Activated naive CD8-positive, alpha-beta T cell treated with anti-CD3 and anti-CD28 coated beads for 36 hours (primary cell): ENCODE measurements at regions not wholly inside any gene's neighbourhood (a gene's known extent, or its start where the extent isn't known, plus 50 kb on each side); places are given as distances from the start of the nearest gene placed in this dataset.

Experiments
- DNase-seq: peaks from one replicate; pipeline ENCODE4 v3.0.0; 2021
- H3K27ac Mint-ChIP-seq: one replicate; pipeline ENCODE4 v1.8.0; 2022; ENCODE audit warnings: mild to moderate bottlenecking, moderate library complexity, mixed read lengths
- H3K27me3 Mint-ChIP-seq: one replicate; pipeline ENCODE4 v1.8.0; 2022; ENCODE audit warnings: mild to moderate bottlenecking, mixed read lengths
- H3K36me3 Mint-ChIP-seq: one replicate; pipeline ENCODE4 v1.8.0; 2021; ENCODE audit warnings: mild to moderate bottlenecking, mixed read lengths
- H3K4me1 Mint-ChIP-seq: one replicate; pipeline ENCODE4 v1.8.0; 2021; ENCODE audit warnings: mixed read lengths
- H3K4me3 Mint-ChIP-seq: one replicate; pipeline ENCODE4 v1.8.0; 2022; ENCODE audit warnings: mild to moderate bottlenecking, moderate library complexity, mixed read lengths
- H3K9me3 Mint-ChIP-seq: one replicate; pipeline ENCODE4 v1.8.0; 2022; ENCODE audit warnings: mixed read lengths

DNA sequence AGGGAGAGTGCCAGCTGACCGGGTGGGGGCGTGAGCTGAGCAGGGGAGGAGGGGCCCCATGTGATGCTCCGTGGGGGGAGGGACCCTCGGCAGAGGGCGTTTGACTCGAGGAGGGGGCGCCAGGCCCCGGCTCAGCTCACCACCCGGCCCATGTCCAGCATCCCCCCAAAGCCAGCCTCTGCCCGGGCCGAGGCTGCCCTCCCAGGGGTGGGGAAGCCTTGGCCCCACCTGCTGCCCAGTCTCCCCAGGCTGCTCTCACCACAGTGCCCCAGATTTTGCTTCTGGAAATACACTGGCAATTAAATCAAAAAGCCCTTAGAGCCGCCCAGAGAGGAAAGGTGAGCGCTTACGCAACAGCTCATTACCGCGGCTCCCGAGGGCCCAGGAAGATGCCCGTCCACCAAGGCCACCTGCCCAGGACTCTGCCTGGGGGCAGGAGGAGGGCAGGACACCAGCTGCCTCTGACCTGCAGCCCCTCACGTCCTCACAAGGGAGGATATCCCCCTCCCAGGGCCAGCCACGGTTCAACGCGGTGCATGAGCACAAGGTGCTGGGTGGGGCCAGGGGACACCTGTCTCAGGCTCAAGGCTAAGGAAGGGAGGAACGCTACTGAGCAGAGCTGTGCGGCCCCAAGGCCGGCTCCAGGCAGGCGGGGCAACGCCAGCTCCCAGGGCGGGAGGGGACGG lies 70.0 kb upstream of the INPP5A start:
- Mint-ChIP-seq H3K27me3 (no peaks in the 10 kb centered on the region), H3K9me3 (peaks cover 2% of the 10 kb centered on the region), H3K4me3 (no peak overlapping the region), H3K4me1 (peaks cover 13% of the 10 kb centered on the region), H3K36me3 (no peaks in the 10 kb centered on the region), H3K27ac (no peak overlapping the region)
- no peak for DNase-seq

DNA sequence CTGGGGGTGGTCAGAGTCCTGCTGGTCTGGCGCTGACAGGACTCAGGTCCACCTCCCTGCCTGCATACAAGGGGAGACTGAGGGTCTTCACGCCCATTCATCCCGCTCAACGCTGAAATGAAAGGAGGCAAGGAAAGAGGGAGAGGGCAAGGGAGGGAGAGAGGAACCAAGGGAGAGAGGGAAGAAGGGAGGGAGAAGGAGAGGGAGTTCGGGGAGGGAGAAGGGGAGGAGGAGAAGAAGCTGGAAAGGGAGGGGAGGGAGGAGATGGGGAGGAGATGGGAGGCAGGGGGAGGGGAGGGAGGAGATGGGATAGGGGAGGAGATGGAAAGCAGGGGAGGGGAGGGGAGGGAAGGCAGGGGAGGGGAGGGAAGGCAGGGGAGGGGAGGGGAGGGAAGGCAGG lies 69.4 kb upstream of the INPP5A start:
- H3K27me3 Mint-ChIP-seq: peaks cover 1% of the 10 kb centered on the region
- no peaks in the 10 kb centered on the region for H3K36me3 Mint-ChIP-seq
- peaks cover 2% of the 10 kb centered on the region for H3K9me3 Mint-ChIP-seq
- H3K4me3 Mint-ChIP-seq: no peak overlapping the region
- no peak for DNase-seq
- H3K4me1 Mint-ChIP-seq: peaks cover 13% of the 10 kb centered on the region
- no peak overlapping the region for H3K27ac Mint-ChIP-seq

DNA sequence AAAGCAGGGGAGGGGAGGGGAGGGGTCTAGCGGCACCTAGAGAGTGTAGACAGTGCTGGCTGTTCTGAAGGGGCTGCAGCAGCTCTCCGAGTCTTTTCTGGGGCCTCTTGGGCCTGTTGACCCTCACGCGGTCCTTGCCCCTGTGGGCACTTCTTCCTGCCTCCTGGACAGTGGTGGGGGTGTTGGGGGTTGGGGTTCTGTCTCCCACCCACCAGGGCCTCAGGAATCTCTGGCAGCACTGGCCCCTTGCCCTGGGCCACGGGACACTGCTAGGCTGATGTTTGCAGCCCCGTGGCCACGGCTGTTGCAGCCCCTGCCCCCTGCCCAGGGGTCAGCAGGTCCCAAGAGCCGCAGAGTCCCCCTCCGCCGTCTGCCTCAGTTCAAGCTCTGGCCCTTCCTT lies 68.9 kb upstream of the INPP5A start:
- Mint-ChIP-seq H3K4me3 (no peak overlapping the region), H3K9me3 (peaks cover 2% of the 10 kb centered on the region), H3K27ac (no peak overlapping the region), H3K4me1 (peaks cover 13% of the 10 kb centered on the region), H3K27me3 (peaks cover 3% of the 10 kb centered on the region), H3K36me3 (no peaks in the 10 kb centered on the region)
- no peak for DNase-seq

DNA sequence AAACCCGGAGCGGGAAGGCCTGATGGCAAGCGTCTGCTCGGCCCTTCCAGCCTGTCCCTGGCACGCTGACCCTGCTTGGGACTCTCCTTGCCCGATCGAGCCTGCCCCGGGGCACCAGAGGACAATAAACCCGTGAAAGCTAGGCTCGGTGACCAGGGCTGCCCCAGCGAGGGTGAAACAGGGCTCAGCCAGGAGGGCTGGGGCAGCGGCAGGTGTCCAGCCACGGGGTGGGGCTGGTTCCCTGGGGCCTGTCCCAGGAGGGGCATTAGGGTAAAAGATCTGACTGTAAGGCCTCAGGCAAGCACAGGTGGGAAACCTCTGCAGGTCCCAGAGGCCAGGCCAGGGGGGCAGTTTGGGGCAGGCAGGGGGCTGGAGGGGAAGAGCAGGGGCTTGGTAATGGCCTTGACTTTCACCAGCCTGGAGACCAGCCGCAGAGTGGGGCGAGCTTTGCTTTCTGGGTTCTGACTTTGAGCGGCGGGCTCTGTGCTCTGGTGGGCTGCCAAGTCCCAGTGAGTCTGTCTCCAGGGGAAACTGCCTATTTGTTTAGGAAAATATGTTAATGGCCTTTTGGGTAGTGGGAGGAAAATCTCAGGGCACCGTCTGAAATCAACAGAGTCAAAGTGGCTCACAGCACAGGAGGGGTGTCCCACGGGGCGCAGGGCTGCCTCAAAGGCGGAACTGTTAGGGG lies 68.2 kb upstream of the INPP5A start:
- Mint-ChIP-seq H3K9me3 (peaks cover 2% of the 10 kb centered on the region), H3K36me3 (no peaks in the 10 kb centered on the region), H3K4me1 (peaks cover 13% of the 10 kb centered on the region), H3K4me3 (no peak overlapping the region), H3K27ac (no peak overlapping the region), H3K27me3 (peaks cover 3% of the 10 kb centered on the region)
- DNase-seq: no peak

DNA sequence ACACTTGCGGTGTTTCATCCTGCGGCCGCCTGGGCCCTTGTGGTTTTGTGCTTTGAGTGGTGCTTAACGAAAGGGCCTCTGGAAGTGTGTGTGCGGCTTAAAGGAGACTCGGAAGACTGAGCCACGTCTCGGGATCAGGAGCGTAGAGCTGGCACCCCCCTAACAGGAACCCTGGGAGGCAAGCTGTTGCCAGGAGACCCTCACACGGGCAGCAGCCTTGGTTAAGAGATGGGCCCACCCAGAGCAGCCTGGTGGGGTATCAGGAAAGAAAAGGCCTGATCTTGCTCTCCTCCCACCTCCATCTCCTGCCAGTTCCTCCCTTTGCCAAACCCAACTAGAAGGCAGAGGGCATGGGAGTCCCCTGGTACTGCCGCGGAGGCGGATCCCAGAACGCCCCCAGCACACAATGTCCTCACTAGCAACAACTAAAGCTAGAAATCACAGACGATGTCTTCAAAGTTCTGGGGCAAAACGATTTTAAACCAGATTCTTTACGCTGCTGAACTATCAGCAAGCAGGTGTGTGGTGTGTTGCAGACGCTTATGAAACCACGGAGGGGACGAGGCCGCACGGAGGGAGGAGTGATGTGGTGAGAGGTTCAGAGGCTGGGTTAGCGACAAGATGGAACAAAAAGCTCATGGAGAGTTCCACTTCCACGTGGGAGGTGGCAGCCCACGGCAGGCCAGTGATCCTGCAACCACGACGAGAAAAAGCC lies 67.0 kb upstream of the INPP5A start:
- Mint-ChIP-seq H3K4me1 (peaks cover 13% of the 10 kb centered on the region), H3K4me3 (no peak overlapping the region), H3K27me3 (peaks cover 6% of the 10 kb centered on the region), H3K9me3 (peaks cover 2% of the 10 kb centered on the region), H3K36me3 (no peaks in the 10 kb centered on the region), H3K27ac (peak overlapping the region; percentile 28)
- peak; percentile 65 for DNase-seq

DNA sequence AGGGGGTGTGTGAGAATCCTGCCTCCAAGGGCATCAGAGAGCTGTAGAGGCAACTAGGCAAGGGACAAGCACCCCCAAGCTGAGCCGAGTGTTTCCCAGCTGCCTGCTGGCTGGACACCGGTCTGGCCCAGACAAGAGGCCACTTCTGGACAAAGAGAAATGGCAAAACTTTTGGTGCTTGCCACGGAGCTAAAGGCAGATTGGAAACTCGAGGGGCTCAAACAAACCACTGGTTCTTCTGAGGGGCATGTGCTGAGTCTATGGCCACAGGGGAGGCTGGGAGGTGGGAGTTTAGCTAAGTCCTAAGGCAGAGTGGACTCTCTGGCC lies 66.5 kb upstream of the INPP5A start:
- H3K4me1 Mint-ChIP-seq: peaks cover 13% of the 10 kb centered on the region
- no peak overlapping the region for H3K27ac Mint-ChIP-seq
- H3K36me3 Mint-ChIP-seq: no peaks in the 10 kb centered on the region
- H3K9me3 Mint-ChIP-seq: peaks cover 2% of the 10 kb centered on the region
- H3K4me3 Mint-ChIP-seq: no peak overlapping the region
- peaks cover 9% of the 10 kb centered on the region for H3K27me3 Mint-ChIP-seq
- no peak for DNase-seq

DNA sequence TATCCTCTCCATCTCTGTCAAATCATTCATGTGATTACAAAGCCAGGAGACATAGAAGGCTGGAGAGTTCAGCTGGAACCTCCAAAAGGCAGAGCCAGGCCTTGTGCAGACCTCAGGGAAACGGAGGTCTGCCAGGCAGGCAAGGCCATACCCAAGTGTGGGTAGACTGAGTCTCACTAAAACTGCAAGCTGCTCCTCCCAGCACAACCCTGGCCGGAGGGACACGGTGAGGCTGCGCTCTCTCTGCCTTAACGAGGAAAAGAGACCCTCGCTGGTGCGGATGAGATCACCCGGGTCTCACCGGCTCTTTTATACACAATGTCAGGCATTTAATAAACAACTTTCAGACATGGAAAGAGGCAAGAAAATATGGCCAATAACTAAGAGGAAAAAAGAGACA lies 66.1 kb upstream of the INPP5A start:
- no peak for DNase-seq
- Mint-ChIP-seq H3K4me1 (peaks cover 13% of the 10 kb centered on the region), H3K36me3 (no peaks in the 10 kb centered on the region), H3K27ac (no peak overlapping the region), H3K27me3 (peaks cover 9% of the 10 kb centered on the region), H3K4me3 (no peak overlapping the region), H3K9me3 (peaks cover 2% of the 10 kb centered on the region)

DNA sequence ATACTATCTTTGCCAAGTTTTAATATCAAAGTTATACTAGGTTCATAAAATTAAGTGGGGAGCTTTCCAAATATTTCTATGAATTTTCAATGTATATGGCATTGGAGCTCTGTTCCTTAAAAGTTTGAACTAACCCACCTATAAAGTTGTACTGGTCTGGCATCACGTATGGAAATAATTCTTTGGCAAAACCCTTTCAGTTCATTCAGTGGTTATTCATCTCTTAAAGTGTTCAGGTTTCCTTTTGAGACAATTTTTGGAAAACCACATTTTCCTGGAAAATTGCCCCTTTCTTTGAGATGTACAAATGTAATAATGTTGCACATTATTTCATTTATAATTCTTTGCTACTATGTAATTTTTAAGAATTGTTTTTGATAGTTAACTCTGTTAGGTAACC lies 62.5 kb upstream of the INPP5A start:
- DNase-seq: no peak
- Mint-ChIP-seq H3K9me3 (peaks cover 2% of the 10 kb centered on the region), H3K4me3 (no peak overlapping the region), H3K4me1 (peaks cover 8% of the 10 kb centered on the region), H3K27ac (no peak overlapping the region), H3K27me3 (peaks cover 9% of the 10 kb centered on the region), H3K36me3 (no peaks in the 10 kb centered on the region)

DNA sequence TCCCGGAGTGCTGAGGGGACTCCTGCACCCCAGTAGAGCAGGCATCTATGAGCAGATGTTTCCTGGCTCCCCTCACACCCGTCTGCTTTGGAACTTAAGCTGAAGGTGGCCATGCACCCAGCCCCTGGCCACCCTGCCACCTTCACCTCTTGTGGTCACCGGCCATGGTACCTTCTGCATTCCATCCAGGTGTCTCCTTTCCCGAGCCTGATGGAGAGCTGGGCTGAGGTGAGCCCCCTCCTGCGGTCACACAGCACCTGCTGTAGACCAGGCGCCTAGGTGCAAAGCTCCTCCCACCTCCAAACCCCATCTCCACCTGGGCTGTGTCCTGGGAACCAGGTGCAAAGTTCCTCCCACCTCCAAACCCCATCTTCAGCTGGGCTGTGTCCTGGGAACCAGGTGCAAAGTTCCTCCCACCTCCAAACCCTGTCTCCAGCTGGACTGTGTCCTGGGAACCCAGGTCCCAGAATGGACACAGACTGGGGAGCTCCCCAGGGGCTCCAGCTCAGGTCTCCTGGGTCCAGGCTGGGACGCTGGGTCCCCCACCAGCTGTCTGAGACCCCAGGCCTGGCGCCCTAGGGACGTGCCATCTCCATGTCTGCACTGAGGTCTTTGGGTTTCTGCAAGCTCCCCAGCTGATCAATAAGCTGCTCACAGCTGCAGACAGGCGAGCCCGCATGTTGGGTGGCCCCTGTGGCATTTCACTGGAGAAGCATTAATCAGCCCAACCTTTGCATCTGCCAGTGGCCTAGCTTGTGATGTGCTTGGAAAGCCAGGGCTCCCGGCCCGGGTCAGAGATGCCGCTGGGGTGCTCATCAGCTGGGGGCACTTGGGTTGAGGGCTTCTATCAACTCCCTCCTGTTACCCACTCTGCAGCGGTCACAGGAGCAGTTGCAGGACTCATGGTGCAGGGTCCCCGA lies 61.2 kb upstream of the INPP5A start:
- Mint-ChIP-seq H3K27ac (no peak overlapping the region), H3K27me3 (peaks cover 9% of the 10 kb centered on the region), H3K4me1 (no peaks in the 10 kb centered on the region), H3K4me3 (no peak overlapping the region), H3K9me3 (peaks cover 2% of the 10 kb centered on the region), H3K36me3 (no peaks in the 10 kb centered on the region)
- DNase-seq: no peak

DNA sequence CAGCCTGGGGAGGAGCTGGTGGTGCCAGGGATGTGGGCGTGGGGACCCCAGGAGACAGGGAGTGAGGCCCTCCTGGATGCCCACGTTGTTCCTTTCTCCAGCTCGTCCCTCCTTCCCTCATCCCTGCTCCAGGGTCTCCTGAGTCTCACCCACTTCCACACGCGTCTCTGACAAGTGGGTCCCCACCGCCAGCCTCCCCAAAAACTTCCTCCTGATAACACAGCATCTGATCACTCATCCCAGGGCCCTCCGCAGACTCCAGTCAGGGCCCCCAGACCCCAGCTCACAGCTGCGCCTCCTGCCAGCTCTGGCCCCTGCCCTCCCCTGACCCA lies 60.6 kb upstream of the INPP5A start:
- Mint-ChIP-seq H3K4me3 (no peak overlapping the region), H3K27ac (no peak overlapping the region), H3K27me3 (peaks cover 9% of the 10 kb centered on the region), H3K4me1 (no peaks in the 10 kb centered on the region), H3K9me3 (no peaks in the 10 kb centered on the region), H3K36me3 (no peaks in the 10 kb centered on the region)
- DNase-seq: no peak

DNA sequence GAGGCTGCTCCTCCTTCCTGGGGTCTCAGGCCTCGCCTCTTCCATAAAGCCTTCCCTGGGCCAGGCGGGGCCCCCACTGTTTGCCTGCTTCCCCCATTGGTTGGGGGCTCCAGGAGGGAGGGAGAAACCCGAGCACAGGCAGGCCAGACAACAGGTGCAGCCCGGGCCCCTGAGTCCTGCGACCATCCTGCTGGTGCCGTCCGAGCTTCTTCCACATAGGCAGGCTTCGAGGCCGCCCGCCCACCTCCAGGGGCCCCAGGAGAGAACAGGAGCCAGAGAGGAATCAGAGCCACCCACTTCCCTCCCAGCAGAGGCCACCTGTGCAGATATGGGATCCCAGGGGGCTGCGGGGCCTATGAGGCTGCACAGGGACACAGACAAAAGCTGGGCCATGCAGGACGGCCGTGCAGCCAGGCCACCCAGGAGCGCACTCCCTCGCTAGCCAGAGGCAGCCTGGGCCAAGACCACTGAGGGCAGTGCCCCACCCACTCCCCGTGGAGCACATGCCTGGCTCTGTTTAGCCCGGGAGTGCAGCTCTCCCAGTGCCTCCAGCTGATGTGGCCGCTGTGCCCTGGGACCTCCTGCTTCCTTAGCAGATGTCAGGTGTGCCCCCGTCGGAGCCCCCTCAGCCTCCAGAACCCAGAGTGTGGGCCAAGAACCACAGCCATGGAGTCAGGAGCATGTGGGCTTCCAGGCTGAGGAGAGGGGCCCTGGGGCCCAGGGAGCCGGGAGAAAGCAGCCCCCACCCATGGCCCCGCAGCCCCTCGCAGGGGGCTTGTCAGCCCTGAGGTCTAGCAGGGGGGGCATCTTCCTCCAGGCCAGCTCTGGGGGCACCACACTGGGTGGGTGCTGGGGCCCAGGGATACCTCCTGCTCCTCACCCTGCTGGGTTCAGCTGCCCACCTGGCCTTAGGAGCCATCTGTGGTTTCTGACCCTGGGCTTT lies 59.9 kb upstream of the INPP5A start:
- H3K27me3 Mint-ChIP-seq: peaks cover 9% of the 10 kb centered on the region
- H3K9me3 Mint-ChIP-seq: no peaks in the 10 kb centered on the region
- H3K4me3 Mint-ChIP-seq: no peak overlapping the region
- no peaks in the 10 kb centered on the region for H3K4me1 Mint-ChIP-seq
- no peaks in the 10 kb centered on the region for H3K36me3 Mint-ChIP-seq
- no peak overlapping the region for H3K27ac Mint-ChIP-seq
- no peak for DNase-seq

DNA sequence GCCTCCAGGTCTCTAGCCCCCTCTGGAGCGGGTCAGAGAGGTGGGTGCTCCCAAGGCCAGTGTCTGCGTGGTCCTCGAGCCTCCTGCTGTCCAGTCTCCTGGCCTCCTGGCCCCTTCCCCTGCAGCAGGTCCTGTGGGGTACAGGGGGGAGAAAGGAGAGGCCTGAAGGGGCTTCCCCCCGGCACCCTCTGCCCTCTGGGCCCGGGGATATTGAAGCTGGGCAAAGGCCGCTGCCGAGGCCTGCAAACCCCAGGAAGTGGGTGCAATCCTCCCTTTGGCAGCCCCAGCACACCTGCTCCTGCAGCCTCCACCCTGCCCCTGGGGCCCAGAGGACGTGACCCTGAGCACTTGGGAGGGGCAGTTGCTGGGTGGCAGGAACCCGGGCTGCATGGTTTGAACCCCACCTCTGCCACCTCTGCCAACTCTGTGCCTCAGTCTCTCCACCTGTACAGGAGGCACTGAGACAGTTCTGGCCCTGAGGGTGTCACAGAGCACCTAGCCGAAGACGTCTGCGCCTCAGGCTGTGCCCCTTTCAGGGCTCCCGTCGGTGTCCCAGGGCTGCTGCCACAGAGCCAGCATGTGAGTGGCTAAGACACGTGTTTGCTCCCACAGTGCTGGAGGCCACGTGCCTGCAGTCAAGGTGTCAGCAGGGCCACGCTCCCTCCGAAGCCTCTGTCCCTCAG lies 59.1 kb upstream of the INPP5A start:
- no peaks in the 10 kb centered on the region for H3K9me3 Mint-ChIP-seq
- H3K27ac Mint-ChIP-seq: no peak overlapping the region
- H3K36me3 Mint-ChIP-seq: no peaks in the 10 kb centered on the region
- H3K4me1 Mint-ChIP-seq: no peaks in the 10 kb centered on the region
- no peak for DNase-seq
- H3K4me3 Mint-ChIP-seq: no peak overlapping the region
- H3K27me3 Mint-ChIP-seq: peaks cover 5% of the 10 kb centered on the region

DNA sequence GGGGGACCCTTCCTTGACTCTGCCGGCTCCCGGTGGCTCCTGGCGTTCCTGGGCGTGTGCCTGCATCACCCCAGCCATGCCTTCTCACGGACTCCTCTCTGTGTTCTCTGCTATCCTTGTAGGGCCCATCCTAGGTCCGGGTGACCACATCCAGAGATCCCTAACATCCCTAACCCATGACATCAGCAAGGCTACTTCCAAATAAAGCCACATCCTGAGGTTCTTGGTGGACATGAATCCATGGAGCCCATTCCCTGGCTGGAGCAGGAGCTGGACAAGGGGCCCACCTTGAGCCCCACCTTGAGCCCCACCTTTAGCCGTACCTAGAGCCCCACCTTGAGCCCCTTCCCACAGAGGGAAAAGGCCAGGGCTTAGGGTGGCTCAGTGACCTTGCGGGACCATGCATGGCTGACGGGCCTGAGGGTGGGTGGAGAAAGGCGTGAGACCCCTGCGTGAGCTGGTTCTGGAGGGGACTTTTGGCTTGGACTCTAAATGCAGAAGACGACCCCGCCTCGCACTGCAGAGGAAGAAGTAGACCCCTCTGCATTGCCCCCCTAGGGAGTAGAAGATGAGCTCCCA lies 58.5 kb upstream of the INPP5A start:
- Mint-ChIP-seq H3K4me3 (no peak overlapping the region), H3K4me1 (no peaks in the 10 kb centered on the region), H3K36me3 (no peaks in the 10 kb centered on the region), H3K27me3 (peaks cover 5% of the 10 kb centered on the region), H3K9me3 (no peaks in the 10 kb centered on the region), H3K27ac (no peak overlapping the region)
- no peak for DNase-seq
